Stimulated activated CD8-positive, alpha-beta memory T cell treated with anti-CD3 and anti-CD28 coated beads, Interleukin-7, amount 100 ng/mL, for 48 hours (primary cell): ENCODE measurements at regions not wholly inside any gene's neighbourhood (a gene's known extent, or its start where the extent isn't known, plus 50 kb on each side); places are given as distances from the start of the nearest gene placed in this dataset.

Experiments used
- DNase-seq, 2 donors: peaks; one replicate each; pipeline ENCODE4 v3.0.0-alpha.2; 2020; ENCODE audit warnings: low read depth in 1 of 2; ENCODE audit errors: extremely low read depth in 1 of 2

DNA sequence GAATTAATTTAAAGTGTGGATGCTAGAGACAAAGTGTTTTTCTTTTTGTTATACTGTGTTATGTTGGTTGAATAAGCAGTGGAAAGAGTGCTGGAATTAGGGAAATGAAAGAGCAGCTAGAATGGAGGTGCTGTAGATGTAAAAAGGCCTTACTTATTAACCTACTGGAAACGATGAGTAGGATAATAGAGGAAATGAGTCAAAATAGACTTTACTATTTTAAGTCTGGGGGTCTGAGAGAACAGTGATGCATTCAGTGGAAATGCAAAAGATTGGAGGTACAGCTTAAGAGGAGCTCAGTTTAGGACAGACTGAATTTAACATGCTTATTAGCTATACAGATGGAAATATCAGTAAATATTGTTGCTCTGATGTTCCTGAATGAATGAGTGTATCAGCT is 674.0 kb downstream of the OTOL1 start:
- no peak for DNase-seq

DNA sequence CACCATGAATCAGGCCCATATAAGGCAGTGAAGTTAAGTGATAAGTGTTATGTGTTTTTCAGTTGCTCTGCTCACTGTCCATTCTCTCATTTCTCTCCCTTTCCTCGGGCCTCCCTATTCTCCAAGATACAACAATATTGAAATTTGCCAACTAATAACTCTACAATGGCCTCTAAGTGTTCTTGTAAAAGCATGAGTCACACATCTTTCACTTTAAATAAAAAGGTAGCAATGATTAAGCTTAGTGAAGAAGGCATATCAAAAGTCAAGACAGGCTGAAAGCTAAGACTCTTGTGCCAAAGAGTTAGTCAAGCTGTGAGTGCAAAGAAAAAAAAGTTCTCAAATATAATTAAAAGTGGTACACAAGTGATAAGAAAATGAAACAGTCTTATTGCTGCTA is 675.4 kb downstream of the OTOL1 start:
- DNase-seq = no peak

DNA sequence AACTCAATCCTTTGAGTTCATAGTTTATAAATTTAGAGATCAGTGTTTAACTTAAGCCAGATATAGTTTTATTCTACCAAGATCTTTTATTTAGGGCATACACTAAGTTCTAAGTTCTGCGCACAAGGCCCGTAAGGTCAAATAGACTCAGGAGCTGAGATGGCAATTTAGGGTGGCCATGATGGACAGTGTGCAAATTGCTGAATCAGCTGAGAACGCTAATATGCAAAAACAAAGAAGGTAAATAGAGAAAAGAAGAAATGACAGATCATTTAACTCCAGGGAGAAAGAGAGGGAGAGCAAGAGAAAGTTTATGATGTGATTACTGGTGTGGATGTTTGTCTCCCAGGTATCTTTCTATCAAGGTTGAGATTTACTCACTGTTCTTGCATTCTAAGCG is 678.5 kb downstream of the OTOL1 start:
- DNase-seq = no peak

DNA sequence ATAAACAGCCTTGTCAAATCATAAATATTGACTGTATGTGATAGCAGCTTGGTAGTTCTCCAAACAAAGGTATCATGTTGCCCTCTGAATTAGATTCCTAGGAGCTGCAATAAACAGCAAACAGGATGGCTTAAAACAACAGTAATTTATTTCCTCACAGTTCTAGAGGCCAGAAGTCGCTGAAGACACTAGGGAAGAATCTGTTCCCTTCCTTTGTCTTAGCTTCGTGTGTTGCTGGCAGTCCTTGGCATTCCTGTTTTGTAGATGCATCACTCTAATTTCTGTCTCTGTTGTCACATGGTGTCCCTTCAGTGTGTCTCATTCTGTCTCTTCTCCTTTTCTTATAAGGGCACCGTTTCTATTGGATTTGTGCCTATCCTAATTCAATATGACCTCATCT is 679.3 kb downstream of the OTOL1 start:
- DNase-seq = no peak

DNA sequence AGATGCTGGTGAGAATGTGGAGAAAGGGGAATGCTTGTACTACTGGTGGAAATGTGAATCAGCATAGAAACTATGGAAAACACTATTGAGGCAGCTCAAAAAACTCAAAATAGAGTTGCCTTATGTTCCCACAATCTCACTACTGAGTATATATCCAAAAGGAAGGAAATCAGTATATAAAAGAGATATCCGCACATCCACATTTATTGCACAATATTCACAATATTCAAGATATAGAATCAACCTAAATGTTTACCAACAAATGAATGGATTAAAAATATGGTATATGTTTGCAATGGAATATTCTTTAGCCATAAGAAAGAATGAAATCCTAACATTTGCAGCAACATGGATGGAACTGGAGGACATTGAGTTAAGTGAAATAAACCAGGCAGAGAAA is 686.8 kb downstream of the OTOL1 start:
- no peak for DNase-seq

DNA sequence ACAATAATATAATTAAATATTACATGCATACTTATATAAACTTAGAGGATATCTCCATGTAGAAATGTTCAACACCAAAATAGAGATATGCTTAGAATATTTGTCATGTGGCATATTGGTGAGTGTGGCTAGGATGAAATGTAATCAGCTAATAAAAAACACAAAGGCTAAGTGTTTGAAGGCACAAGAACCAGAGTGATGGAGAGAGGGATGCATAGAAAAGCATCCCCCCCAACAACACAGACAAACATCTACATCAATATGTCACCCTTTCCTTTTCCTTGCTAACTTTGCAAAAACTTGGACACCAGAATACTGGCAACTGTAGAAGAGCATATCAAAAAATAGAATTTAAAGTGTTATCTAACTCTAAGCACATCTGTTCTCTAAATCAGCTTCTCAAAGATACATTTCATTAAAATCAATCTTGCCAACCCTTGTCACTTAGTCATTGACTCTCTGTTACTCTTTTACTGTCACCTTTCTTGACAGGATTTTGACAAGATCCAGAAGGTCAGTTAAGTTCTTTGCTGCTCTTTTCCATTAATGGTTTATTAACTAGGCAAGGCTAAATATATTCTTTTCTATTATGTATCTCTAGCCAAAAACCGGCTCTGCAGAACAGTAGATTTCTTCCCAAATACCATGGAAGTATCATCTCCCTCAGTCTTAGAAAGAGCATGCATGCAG is 695.9 kb downstream of the OTOL1 start:
- DNase-seq = no peak

DNA sequence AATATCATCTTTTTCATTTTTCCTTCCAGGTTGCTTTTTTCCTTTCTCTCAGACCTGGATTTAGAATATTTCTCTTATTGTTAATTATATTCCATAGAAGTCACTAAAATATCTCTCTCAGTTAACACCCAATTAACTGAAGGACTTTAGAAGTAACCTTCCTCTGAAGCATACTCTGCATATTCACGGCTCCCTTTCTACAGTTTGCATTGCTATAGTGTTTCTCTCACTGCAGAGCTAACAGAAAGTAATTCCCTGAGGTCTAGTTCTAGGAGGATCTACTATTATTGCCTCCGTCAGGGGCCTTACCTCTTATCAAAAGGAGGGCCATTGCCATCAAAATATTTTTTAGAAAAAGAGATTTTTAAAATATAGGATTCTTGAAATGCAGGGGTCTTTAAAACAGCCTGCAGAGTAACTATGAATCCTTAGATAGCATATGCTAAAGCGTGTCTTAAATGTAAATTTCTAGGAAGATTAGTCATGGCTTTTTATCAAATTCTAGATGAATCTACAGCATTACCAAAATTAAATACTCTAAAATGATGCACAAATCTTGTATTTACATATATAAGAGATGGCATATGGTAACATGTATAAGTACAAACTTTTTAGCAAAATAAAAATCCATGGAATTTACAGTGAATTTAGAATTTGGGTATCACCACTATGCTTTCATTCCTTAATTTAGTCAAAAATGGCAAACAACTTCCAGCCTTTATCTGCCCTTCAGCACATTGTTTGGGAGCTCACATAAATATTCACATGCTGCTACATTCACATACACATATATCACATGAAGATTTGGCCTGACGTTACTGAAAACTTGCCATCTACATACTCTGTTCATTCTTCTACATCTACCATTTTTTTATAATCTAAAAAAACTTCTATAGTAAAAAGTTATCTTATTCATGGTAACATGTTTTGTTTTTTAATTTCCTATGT is 696.8 kb downstream of the OTOL1 start:
- no peak for DNase-seq

DNA sequence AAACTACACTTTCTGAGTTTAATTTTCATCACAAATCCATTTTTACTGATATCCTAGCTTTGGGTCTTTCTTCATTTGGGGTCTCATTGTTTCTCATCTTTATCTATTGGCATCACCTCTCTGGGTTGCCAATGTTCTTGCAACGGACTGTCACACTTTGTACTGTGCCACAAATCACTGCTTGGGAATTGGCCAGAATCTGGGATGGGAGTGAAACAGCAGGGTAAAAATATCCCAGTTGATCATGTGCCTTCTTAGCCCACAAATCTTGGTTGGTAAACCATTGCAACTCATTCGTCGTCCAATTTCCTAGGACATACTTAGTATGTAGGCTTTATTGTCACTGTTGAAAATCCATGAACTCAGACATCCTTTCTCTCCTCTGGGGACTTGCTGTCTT is 698.5 kb downstream of the OTOL1 start:
- no peak for DNase-seq

DNA sequence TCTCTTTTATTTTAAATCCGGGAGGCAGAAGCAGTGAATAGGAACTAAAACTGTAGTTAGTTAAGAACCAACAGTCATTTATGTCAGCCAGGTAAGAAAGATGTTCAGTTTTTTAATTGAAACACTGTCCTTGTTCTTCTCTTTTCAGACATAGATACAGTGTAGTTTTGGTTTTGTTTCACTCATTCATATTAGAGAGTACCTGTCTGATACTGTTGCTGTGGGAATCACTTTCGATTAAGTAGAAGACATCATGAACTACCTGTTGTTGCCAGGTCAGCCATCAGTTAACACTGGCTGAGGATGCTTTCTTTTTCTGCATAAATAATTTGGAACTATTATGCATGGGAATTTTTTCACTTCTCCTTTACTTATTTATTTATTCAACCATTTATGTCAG is 700.4 kb downstream of the OTOL1 start:
- DNase-seq = no peak

DNA sequence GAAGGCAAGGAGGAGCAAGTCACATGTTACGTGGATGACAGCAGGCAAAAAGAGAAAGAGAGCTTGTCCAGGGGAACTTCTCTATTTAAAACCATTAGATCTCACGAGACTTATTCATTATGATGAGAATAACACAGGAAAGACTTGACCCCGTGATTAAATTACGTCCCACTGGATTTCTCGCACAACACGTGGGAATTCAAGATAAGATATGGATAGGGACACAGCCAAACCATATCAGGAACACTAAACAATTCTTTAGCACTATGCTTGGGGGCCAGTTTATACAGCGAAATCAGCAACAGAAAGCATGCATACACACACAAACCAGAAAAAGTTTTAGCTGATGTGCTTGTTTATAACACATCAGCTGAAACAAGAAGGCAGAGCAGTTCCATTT is 704.2 kb downstream of the OTOL1 start:
- DNase-seq = no peak

DNA sequence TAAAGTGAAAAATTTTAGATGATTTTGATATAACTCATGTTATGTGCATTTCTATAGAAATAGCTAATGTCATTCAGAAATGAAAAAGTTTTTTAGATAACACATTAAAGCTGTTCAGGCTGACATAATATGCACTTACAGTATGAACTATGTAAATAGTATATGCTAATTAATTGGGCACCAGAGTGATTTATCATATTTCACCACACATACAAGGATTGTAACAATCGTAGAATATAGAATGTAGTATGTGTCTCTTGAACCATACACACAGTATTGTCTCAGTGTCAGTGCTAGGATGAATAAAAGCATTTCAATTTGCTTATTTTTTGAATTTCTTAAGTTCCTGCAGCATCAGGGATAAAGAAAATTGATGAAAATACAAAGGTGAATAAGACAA is 710.0 kb downstream of the OTOL1 start:
- no peak for DNase-seq

DNA sequence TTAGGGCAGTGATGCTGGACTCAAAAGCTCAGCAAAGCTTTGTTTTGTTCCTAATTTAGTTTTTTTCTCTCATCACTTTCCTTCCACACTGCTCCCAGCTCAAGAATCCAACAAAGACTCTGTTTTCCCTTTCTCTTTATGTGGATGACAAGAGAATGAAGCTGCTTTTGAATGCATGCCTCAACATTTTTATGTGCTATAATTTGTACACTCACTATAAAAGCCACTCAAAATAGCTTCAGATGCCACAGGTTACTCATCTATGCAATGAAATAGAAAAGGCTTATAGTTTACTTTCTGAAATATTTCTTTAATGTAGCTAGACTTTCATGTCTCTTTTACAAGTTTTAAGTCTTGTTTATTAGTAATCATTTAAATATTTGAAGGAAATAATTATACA is 714.9 kb downstream of the OTOL1 start:
- DNase-seq = no peak

DNA sequence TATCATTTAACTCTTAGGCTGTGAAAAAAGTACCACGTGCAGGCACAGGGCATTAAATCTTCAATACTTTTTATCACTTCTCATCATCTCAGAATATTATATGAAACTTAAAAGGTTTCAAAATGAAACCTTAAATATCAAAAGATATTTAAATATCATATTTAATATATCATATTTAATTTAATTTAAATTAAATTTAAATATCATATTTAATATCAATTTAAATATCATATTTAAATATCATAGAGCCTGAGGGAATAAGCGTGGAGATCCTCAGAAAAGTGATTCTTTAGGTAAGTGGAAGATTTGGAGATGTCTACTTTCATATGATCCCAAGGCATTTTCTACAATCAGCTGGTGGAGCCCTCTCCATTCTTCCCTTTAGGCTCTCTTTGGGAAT is 716.6 kb downstream of the OTOL1 start:
- DNase-seq = no peak

DNA sequence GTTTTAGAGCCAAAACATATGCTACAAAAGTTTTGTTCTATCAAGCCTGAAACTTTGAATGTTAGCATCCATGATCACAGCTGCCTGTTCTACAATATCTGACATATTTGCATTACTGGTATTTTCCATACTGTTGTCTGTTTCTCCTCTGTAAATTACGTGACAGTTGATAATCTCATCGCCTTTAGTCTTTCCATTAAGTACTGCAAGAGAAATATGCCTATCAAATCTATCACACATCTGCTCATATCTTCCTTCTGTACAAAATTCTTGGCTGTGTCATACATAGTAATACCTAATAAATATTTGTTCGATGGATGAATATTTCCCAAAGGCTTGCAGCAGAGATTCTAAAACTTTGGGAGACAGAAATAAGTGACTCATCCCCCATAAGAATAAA is 717.3 kb downstream of the OTOL1 start:
- no peak for DNase-seq

DNA sequence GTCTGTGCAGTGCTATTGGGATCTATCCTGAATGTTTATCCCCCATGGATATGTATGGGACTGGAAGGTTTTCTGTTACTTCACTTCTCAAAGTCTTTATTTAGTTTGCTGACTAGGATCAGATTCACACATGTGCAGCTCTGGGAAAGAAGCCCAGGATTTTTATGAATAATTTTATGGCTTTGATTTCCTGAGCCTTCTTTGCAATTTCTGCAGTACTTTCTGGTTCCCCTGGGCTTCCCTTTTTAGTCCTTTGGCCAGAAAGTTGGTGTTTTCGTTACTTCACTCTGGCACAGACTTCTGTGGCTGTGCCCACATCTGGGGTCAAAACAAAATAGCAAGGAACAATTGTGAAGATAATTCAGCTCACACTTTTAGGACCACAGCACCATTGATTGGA is 721.0 kb downstream of the OTOL1 start:
- DNase-seq = no peak

DNA sequence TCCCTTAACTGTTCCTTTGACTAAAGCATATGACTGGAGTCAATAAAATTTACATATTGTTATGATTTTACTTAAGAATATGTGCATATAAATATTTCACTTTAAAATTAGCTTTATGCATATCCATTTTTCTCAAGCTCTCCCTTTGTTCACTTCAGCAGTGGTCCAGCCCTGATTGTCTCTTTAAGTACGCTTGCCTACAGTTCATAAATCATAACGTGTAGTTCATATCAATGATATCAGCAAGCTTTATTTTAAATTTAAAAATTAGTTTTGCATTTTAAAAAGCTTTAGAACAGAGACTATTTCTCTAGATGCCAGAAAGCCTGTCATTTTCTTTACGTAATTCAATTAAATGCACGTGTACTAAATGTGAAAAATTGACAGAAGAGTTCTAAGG is 721.9 kb downstream of the OTOL1 start:
- DNase-seq = no peak

DNA sequence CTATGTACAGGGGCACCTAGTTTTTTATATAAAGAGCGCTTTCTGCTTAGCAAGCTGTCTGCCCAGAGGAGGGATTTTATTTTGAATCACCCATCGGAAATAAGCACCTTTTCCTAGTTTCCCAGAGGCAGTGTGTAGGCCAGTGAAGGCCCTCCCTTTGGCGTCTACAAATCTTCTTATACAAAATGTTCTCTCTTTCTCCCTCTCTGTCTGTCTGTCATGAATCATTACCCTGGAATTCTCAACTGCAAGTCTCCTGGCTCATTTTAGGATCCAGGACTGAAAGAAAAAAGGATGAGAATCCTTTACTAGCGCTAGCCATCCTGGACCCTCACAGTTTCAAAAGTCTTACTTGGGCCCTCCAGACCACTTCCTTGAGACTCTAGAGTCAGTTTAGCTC is 728.1 kb downstream of the OTOL1 start:
- DNase-seq = no peak

DNA sequence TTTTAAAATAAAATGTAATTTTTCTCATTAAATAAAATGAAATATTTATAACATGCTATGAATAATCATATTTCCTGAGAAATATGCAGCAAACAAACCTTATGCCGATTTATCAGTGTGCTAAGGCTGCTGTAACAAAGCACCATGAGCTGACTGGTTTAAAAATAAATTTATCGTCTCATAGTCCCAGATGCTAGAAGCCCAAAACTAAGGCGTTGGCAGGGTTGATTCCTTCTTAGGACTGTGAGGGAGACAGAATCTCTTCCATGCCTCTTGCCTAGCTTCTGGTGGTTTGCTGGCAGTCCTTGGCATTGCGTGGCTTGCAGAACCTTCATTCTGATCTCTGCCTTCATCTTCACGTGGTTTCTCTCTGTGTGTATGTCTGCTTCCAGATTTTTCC is 740.3 kb downstream of the OTOL1 start:
- DNase-seq = no peak

DNA sequence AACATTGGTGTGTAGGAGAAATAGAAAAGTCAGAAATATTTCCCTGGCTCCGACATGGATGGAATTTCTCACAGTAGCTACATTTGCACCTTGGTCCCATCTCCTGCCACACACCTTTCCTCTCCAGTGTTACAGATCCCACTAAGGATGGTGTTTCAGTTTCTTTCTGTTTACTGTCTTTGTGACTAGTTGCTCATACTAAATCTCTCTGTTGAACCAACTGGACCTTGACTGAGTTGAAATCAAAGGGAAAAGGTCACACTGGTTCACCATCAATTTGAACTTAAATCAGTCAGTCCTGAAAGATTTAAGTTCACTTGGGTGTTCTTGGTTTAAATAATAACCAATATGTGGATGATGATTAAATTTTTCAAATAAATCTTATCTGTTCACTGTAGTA is 754.2 kb downstream of the OTOL1 start:
- DNase-seq = no peak

DNA sequence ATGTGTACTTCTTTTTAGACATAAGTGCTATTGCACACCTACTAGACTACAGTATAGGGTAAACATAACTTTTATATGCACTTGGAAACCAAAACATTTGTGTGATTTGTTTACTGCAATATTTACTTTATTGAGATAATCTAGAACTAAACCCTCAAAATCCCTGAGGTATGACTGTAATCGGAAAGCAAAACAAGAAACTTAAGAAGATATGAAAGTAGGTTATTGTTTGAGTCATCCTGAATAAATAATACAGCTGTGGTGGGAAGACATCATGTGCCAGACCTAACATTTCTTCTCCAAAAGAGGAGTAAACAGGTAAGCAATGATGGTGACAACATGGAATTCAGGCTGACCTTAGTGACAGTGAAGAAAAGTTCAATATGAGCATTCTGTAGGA is 765.5 kb downstream of the OTOL1 start:
- no peak for DNase-seq

DNA sequence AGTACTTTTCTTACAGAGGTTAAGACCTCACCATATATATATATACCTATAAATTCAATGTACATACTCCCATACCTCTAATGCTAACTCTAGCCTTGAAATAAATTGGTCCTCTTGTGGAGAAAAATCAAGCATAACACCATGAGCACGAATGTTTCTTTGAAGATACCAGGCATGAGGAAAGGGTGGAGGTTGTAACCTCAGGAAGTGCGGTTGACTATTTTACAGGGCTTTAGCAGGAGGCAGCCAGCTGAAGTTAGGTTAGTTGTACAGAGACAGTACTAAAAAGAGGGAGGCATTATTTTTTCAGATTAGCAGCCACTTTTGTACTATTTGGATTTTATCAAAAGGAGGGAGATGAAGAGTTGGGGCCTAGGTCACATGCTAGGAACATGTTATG is 767.0 kb downstream of the OTOL1 start:
- no peak for DNase-seq

DNA sequence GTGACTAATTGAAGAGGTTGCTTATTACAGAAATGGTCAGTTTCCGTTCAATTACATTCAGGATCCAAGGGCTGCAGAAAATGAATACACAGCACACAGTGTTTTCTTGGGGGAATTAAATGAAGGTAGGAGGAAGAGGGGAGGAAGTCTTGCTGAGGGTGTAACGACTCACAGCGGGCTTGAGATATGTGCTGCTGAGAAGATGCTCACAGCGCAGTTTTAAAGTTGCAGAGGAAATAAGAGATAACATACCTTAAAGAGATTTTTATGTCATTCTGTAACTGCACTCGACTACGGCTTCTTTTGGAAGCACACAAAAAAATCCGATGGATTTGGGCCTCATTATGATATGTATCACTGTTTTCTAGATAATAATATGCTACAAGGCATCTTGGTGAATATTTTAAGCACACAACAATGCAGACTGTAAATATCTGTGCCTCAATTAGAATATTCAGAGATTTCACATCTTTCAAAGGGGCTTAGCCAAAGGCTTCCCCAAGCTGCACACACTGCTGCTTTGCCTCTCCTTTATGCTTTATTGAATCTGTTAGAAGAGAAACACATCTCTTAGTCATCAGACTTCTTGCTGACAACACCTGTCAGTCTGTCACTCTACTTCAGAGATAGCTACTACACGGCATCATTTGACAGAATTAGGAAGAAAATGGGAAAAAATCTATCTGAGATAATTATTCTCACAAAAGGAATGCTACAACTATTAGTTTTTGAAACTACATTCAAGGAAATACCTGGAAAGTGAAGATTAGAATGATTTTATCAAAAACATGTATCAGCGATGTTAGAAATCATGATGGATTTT is 773.2 kb downstream of the OTOL1 start:
- DNase-seq = no peak
